ENCODE measurements at regions not wholly inside any gene's neighbourhood (a gene's known extent, or its start where the extent isn't known, plus 50 kb on each side); places are given as distances from the start of the nearest gene placed in this dataset.

DNA sequence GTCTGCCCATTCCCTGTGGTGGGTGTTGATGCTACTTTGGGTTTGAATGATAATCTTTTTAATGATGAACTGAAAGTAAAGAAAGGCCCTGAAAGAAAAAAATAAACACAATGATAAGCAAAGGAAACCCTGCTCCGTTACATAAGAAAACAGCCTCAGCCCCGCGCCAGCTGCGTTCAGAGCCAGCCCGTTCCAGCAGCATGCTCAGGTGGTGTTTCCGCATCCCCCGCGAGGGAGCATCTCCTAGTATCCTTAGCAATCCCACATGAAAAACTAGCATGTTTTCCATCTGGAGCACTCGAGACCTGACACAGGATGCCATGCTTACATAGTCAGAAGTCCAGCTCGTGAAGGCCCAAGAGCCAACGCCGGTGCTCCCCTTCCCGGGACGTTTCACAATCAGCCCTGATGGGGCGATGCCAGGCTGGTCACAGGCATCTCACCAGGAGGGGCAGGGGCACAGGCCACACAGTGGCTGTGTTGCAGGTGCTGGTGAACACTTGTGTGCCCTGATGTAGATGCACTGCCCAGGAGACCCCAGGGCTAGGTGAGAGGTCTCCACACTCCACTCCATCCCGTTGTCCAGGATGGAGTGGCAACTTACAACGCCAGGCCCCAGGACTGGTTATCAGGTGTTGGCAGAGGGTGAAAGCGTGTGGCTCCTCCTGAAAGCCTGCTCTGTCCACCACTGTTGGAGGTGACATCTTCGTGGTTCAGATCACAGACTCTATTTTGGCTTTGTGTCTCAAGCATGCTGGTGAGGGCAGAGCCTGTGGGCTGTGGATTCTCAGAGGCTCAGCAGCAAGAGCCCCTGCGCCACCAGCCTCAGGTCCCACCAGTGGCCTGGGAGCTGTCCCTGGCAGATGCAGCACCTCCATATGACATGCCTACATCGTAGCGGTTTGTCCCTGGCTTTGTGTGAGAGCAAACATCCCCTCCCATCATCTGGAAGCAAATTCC, 246.8 kb upstream of the IRX1 start:
- TF ChIP-seq, protein P1, sequence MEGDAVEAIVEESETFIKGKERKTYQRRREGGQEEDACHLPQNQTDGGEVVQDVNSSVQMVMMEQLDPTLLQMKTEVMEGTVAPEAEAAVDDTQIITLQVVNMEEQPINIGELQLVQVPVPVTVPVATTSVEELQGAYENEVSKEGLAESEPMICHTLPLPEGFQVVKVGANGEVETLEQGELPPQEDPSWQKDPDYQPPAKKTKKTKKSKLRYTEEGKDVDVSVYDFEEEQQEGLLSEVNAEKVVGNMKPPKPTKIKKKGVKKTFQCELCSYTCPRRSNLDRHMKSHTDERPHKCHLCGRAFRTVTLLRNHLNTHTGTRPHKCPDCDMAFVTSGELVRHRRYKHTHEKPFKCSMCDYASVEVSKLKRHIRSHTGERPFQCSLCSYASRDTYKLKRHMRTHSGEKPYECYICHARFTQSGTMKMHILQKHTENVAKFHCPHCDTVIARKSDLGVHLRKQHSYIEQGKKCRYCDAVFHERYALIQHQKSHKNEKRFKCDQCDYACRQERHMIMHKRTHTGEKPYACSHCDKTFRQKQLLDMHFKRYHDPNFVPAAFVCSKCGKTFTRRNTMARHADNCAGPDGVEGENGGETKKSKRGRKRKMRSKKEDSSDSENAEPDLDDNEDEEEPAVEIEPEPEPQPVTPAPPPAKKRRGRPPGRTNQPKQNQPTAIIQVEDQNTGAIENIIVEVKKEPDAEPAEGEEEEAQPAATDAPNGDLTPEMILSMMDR (IDR thresholded peaks at IDR 0.05 in 2 of 3, conservative IDR thresholded peaks at IDR 0.05 in 1 of 3; ENCODE audit: borderline replicate concordance in 1 of 3, insufficient read depth in 1 of 3, low read depth in 2 of 3, low read length in 2 of 3): no peak
- TF ChIP-seq SIN3A (IDR thresholded peaks at IDR 0.05; ENCODE audit: low read depth): no peak
- TF ChIP-seq EZH2phosphoT487 (IDR thresholded peaks at IDR 0.05; ENCODE audit: borderline replicate concordance): no peak
- no peak for TF ChIP-seq ATF3 (IDR thresholded peaks at IDR 0.05)
- TF ChIP-seq POLR2A (IDR thresholded peaks at IDR 0.05; ENCODE audit: borderline replicate concordance, extremely low read depth, insufficient read depth, insufficient read length): no peak
